Activated naive CD4-positive, alpha-beta T cell treated with anti-CD3 and anti-CD28 coated beads, Interleukin-2, amount 10 ng/mL, durations not matched to agents 7 days and 5 days (primary cell): ENCODE measurements at regions not wholly inside any gene's neighbourhood (a gene's known extent, or its start where the extent isn't known, plus 50 kb on each side); places are given as distances from the start of the nearest gene placed in this dataset.

Experiments used
- CTCF ChIA-PET: fragments of 350-600 bp; sonication (Branson Sonifier 250); formaldehyde crosslinking; loops from one replicate; lab custom pipeline; 2021; ENCODE audit warnings: antibody characterized with exemption; lab: Charles Lee
- DNase-seq: peaks from one replicate; pipeline ENCODE4 v3.0.0-alpha.2; 2020
- H3K27ac Mint-ChIP-seq: one replicate; pipeline ENCODE4 v1.8.0; 2021; ENCODE audit warnings: mild to moderate bottlenecking, moderate library complexity, mixed read lengths
- H3K27me3 Mint-ChIP-seq: one replicate; pipeline ENCODE4 v1.8.0; 2021; ENCODE audit warnings: mild to moderate bottlenecking, mixed read lengths
- H3K36me3 Mint-ChIP-seq: one replicate; pipeline ENCODE4 v1.8.0; 2021; ENCODE audit warnings: mixed read lengths
- H3K4me1 Mint-ChIP-seq: one replicate; pipeline ENCODE4 v1.8.0; 2021; ENCODE audit warnings: mixed read lengths
- H3K4me3 Mint-ChIP-seq: one replicate; pipeline ENCODE4 v1.8.0; 2021; ENCODE audit warnings: mild to moderate bottlenecking, moderate library complexity, mixed read lengths
- H3K9me3 Mint-ChIP-seq: one replicate; pipeline ENCODE4 v1.8.0; 2021; ENCODE audit warnings: mixed read lengths

- H3K9me3 Mint-ChIP-seq = no peaks in the 10 kb centered on the region
- no peak for DNase-seq
- H3K4me3 Mint-ChIP-seq = no peak overlapping the region
- H3K4me1 Mint-ChIP-seq = no peaks in the 10 kb centered on the region
- CTCF ChIA-PET = no interaction called here
- H3K27me3 Mint-ChIP-seq = peaks cover 27% of the 10 kb centered on the region
- no peak overlapping the region for H3K27ac Mint-ChIP-seq
- no peaks in the 10 kb centered on the region for H3K36me3 Mint-ChIP-seq
Measured at GRCh38 chr20:50242548-50242862, 51.9 kb downstream of the CEBPB start.

- Mint-ChIP-seq H3K27me3 (peaks cover 23% of the 10 kb centered on the region), H3K4me1 (no peaks in the 10 kb centered on the region), H3K27ac (no peak overlapping the region), H3K36me3 (no peaks in the 10 kb centered on the region), H3K4me3 (no peak overlapping the region), H3K9me3 (no peaks in the 10 kb centered on the region)
- CTCF ChIA-PET = no interaction called here
- DNase-seq = no peak
Measured at GRCh38 chr20:50242863-50243609, 52.4 kb downstream of the CEBPB start.

- H3K9me3 Mint-ChIP-seq = no peaks in the 10 kb centered on the region
- no peak overlapping the region for H3K27ac Mint-ChIP-seq
- peaks cover 17% of the 10 kb centered on the region for H3K27me3 Mint-ChIP-seq
- H3K4me3 Mint-ChIP-seq = no peak overlapping the region
- CTCF ChIA-PET = no interaction called here
- no peaks in the 10 kb centered on the region for H3K36me3 Mint-ChIP-seq
- no peak for DNase-seq
- H3K4me1 Mint-ChIP-seq = no peaks in the 10 kb centered on the region
Measured at GRCh38 chr20:50243610-50244351, 53.2 kb downstream of the CEBPB start.

GRCh38 chr20:50244352-50245149 is 53.9 kb downstream of the CEBPB start:
- H3K27me3 Mint-ChIP-seq = peaks cover 17% of the 10 kb centered on the region
- H3K27ac Mint-ChIP-seq = no peak overlapping the region
- CTCF ChIA-PET = interaction anchor here (0.9 kb wide), 1 partner anchor 10 kb away, joined by 5 read pairs; no protein-coding TSS in a partner anchor
- no peak for DNase-seq
- no peaks in the 10 kb centered on the region for H3K36me3 Mint-ChIP-seq
- H3K4me3 Mint-ChIP-seq = no peak overlapping the region
- no peaks in the 10 kb centered on the region for H3K4me1 Mint-ChIP-seq
- H3K9me3 Mint-ChIP-seq = no peaks in the 10 kb centered on the region

- Mint-ChIP-seq H3K27me3 (peaks cover 13% of the 10 kb centered on the region), H3K36me3 (no peaks in the 10 kb centered on the region), H3K9me3 (no peaks in the 10 kb centered on the region), H3K4me3 (no peak overlapping the region), H3K27ac (no peak overlapping the region), H3K4me1 (no peaks in the 10 kb centered on the region)
- DNase-seq = no peak
- CTCF ChIA-PET = interaction anchor here (0.9 kb wide), 1 partner anchor 9 kb away, joined by 5 read pairs; no protein-coding TSS in a partner anchor
Measured at GRCh38 chr20:50245498-50246366, 55.1 kb downstream of the CEBPB start.

- Mint-ChIP-seq H3K4me1 (no peaks in the 10 kb centered on the region), H3K36me3 (no peaks in the 10 kb centered on the region), H3K27ac (no peak overlapping the region), H3K4me3 (no peak overlapping the region), H3K27me3 (peaks cover 13% of the 10 kb centered on the region), H3K9me3 (no peaks in the 10 kb centered on the region)
- DNase-seq = no peak
- CTCF ChIA-PET = no interaction called here
Measured at GRCh38 chr20:50246367-50247195, 56.0 kb downstream of the CEBPB start.

- CTCF ChIA-PET = no interaction called here
- DNase-seq = no peak
- no peaks in the 10 kb centered on the region for H3K9me3 Mint-ChIP-seq
- H3K27ac Mint-ChIP-seq = no peak overlapping the region
- H3K27me3 Mint-ChIP-seq = peaks cover 19% of the 10 kb centered on the region
- H3K4me3 Mint-ChIP-seq = no peak overlapping the region
- no peaks in the 10 kb centered on the region for H3K4me1 Mint-ChIP-seq
- H3K36me3 Mint-ChIP-seq = no peaks in the 10 kb centered on the region
Measured at GRCh38 chr20:50247196-50248094, 56.8 kb downstream of the CEBPB start.

GRCh38 chr20:50248104-50248641 is 57.5 kb downstream of the CEBPB start:
- no peak overlapping the region for H3K4me3 Mint-ChIP-seq

GRCh38 chr20:50249447-50250388 is 59.1 kb downstream of the CEBPB start:
- Mint-ChIP-seq H3K36me3 (no peaks in the 10 kb centered on the region), H3K4me1 (no peaks in the 10 kb centered on the region), H3K4me3 (no peak overlapping the region), H3K27me3 (peaks cover 29% of the 10 kb centered on the region), H3K9me3 (no peaks in the 10 kb centered on the region), H3K27ac (no peak overlapping the region)
- CTCF ChIA-PET = no interaction called here
- DNase-seq = no peak

More at GRCh38 chr20:50248104-50248641, 57.5 kb downstream of the CEBPB start:
- H3K27me3 Mint-ChIP-seq = peaks cover 26% of the 10 kb centered on the region
- no peak for DNase-seq
- H3K9me3 Mint-ChIP-seq = no peaks in the 10 kb centered on the region
- CTCF ChIA-PET = no interaction called here
- no peaks in the 10 kb centered on the region for H3K36me3 Mint-ChIP-seq
- H3K4me1 Mint-ChIP-seq = no peaks in the 10 kb centered on the region
- no peak overlapping the region for H3K27ac Mint-ChIP-seq

GRCh38 chr20:50250679-50251382 is 60.2 kb downstream of the CEBPB start:
- Mint-ChIP-seq H3K4me1 (no peaks in the 10 kb centered on the region), H3K27me3 (peaks cover 36% of the 10 kb centered on the region), H3K4me3 (no peak overlapping the region), H3K36me3 (no peaks in the 10 kb centered on the region), H3K9me3 (no peaks in the 10 kb centered on the region), H3K27ac (no peak overlapping the region)
- no peak for DNase-seq
- CTCF ChIA-PET = no interaction called here

- no peaks in the 10 kb centered on the region for H3K36me3 Mint-ChIP-seq
Measured at GRCh38 chr20:50251383-50251748, 60.7 kb downstream of the CEBPB start.

More at GRCh38 chr20:50251383-50251748, 60.7 kb downstream of the CEBPB start:
- Mint-ChIP-seq H3K4me3 (no peak overlapping the region), H3K27me3 (peaks cover 32% of the 10 kb centered on the region), H3K9me3 (no peaks in the 10 kb centered on the region), H3K27ac (no peak overlapping the region), H3K4me1 (no peaks in the 10 kb centered on the region)
- CTCF ChIA-PET = no interaction called here
- DNase-seq = no peak
